ENCODE measurements at regions not wholly inside any gene's neighbourhood (a gene's known extent, or its start where the extent isn't known, plus 50 kb on each side); places are given as distances from the start of the nearest gene placed in this dataset.

DNA sequence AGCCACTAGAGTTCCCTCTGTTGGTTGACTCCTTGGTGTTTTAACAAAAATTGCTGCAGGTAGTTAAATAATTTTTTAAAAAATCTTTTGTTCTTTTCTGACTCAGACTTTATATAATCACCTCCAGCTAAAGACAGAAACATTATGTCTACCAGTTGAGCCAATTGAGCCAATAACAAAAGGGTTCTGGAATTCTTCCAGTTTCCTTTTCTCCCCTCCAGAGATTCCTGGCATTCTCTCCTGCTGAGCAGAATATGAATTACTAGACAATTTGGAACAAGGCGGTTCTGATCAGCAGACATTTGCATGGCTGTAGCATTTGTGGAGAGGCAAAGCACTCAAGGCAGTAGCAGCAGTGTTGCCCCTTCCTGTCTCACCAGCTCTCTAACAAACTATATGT, 144.0 kb upstream of the SLC35B3 start:
- Histone ChIP-seq H3K4me1 (ENCODE audit: low read depth) (no peaks in the 10 kb centered on the region), H3K9me3 (peaks cover under 1% of the 10 kb centered on the region), H3K36me3 (ENCODE audit: low read depth) (no peaks in the 10 kb centered on the region), H3K4me3 (no peak overlapping the region)
- TF ChIP-seq, protein P1, sequence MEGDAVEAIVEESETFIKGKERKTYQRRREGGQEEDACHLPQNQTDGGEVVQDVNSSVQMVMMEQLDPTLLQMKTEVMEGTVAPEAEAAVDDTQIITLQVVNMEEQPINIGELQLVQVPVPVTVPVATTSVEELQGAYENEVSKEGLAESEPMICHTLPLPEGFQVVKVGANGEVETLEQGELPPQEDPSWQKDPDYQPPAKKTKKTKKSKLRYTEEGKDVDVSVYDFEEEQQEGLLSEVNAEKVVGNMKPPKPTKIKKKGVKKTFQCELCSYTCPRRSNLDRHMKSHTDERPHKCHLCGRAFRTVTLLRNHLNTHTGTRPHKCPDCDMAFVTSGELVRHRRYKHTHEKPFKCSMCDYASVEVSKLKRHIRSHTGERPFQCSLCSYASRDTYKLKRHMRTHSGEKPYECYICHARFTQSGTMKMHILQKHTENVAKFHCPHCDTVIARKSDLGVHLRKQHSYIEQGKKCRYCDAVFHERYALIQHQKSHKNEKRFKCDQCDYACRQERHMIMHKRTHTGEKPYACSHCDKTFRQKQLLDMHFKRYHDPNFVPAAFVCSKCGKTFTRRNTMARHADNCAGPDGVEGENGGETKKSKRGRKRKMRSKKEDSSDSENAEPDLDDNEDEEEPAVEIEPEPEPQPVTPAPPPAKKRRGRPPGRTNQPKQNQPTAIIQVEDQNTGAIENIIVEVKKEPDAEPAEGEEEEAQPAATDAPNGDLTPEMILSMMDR (IDR thresholded peaks at IDR 0.05): no peak
- no peak for ATAC-seq
- intact Hi-C loops (cut with DNase I, micrococcal nuclease): no loop called here
- DNase-seq: no peak

DNA sequence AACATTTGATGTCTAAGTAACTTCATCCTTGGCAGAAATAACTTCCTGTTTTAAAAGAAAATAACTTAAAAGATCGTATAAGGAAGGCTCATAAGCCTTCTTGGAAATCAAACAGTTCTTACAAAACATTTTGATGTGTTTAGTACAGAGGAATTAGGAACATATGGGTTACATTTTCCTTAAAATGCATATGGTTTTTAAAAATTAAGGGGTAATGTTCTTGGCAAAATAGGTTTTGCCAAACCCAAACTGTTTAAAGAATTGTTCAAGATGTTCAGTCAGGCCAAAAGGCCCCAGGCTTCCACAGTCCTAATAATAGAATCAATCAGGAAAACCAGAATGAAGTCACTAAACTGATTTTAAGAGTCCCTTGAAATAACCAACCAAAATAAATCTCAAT, 142.7 kb upstream of the SLC35B3 start:
- H3K36me3 ChIP-seq (ENCODE audit: low read depth): no peaks in the 10 kb centered on the region
- ATAC-seq: no peak
- intact Hi-C loops (cut with DNase I, micrococcal nuclease): no loop called here
- TF ChIP-seq, protein P1 (IDR thresholded peaks at IDR 0.05): no peak
- no peaks in the 10 kb centered on the region for H3K9me3 ChIP-seq
- no peaks in the 10 kb centered on the region for H3K4me1 ChIP-seq (ENCODE audit: low read depth)
- DNase-seq: no peak
- H3K4me3 ChIP-seq: no peak overlapping the region

DNA sequence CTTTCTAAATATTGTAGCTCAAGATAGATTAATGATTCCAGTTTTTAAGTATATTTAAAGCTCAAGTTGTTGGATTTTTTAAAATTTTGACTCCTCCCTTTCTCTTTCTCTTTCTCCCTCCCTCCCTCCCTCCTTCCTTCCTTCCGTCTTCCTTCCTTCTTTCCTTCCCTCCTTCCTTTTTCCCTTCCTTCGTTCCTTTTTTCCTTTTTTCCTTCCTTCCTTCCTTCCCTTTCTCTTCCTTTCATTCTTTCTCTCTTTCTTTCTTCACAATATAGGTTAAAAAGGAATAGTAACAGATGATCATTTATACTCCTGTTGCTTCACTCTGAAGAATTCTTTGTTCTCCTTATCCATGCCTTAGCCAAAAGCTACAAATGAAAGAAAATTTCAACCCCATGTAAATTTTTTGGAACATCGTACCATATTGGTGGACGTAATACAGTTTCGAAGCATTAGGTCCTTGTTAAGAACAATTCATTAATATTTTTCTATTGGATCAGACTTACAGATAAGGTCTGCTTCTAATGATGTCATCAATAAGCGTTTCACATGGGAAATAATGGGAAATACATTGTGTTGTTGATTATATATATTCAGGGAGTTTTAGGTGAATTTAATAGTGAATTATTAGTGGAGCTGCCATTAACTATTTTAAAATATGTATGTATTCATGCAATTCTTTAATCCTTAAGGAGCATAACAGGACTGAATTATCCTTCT, 139.6 kb upstream of the SLC35B3 start:
- no peak for ATAC-seq

DNA sequence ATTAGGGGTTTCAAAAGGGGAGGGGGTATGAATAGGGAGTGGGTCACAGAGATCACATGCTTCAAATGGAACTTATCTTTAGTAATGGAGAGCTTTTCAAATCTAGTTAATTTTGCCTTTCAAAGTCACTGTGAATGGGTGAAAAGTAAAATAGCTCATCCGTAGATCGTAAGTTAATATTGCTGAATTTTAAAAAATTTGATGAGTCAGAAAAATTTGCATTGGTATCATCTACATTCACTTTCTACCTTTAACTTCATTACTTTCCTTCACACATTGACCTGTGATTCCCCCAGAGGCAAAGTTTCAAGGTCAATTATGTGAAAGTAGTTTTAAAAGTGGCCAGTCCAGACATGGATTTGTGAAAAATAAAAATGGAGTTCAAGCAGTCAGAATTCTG, 139.0 kb upstream of the SLC35B3 start:
- TF ChIP-seq, protein P1 (IDR thresholded peaks at IDR 0.05): no peak
- Histone ChIP-seq H3K9me3 (no peaks in the 10 kb centered on the region), H3K4me1 (ENCODE audit: low read depth) (no peaks in the 10 kb centered on the region), H3K36me3 (ENCODE audit: low read depth) (no peaks in the 10 kb centered on the region), H3K4me3 (no peak overlapping the region)
- ATAC-seq (no peak), DNase-seq (no peak)
- intact Hi-C loops (cut with DNase I, micrococcal nuclease): no loop called here

More for the DNA sequence above, 139.6 kb upstream of the SLC35B3 start:
- no peaks in the 10 kb centered on the region for H3K9me3 ChIP-seq
- DNase-seq: no peak
- TF ChIP-seq, protein P1 (IDR thresholded peaks at IDR 0.05): no peak
- intact Hi-C loops (cut with DNase I, micrococcal nuclease): no loop called here
- H3K4me3 ChIP-seq: no peak overlapping the region
- H3K36me3 ChIP-seq (ENCODE audit: low read depth): no peaks in the 10 kb centered on the region
- H3K4me1 ChIP-seq (ENCODE audit: low read depth): no peaks in the 10 kb centered on the region

DNA sequence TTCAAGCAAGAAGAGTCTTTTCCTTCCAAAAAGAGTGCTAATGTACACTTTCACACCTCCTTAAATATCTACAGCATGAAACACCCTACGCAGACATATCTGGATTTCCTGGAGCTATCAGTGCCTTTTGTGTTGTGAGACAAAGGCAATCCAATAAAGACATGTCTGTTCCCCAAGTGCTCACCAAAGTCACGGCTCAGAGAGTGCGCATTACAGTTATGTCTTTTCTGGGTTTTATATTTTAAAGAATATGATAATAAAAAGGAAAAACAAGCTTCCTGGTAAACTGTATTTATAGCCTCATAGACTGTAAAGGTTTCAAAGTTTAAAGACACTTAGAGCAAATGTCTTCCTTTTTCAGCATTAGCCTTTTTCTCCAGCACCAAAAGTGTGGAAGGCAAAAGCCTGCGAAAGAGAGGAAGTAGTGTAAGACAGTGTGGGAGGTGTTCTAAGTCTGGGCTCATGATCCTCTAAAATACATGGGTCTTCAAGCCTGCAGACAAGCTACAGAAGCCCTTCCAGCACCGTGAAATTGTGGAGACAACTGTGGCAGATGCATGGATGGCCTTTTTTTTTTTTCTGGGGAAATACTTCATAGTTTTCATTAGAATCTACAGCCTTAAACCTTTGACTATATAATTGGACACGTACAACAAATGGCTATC, 135.0 kb upstream of the SLC35B3 start:
- no peak for DNase-seq
- H3K36me3 ChIP-seq (ENCODE audit: low read depth): no peaks in the 10 kb centered on the region
- intact Hi-C loops (cut with DNase I, micrococcal nuclease): no loop called here
- H3K4me3 ChIP-seq: no peak overlapping the region
- no peaks in the 10 kb centered on the region for H3K4me1 ChIP-seq (ENCODE audit: low read depth)
- TF ChIP-seq, protein P1 (IDR thresholded peaks at IDR 0.05): no peak
- H3K9me3 ChIP-seq: no peaks in the 10 kb centered on the region
- ATAC-seq: no peak
